ENCODE measurements at regions not wholly inside any gene's neighbourhood (a gene's known extent, or its start where the extent isn't known, plus 50 kb on each side); places are given as distances from the start of the nearest gene placed in this dataset.

- TF ChIP-seq EZH2 (IDR thresholded peaks at IDR 0.05; ENCODE audit: low read length, missing control alignments) (no peak), CTCF (conservative IDR thresholded peaks at IDR 0.05 in 1 of 2, IDR thresholded peaks at IDR 0.05 in 1 of 2; ENCODE audit: low read depth in 1 of 2, low read length in 2 of 2) (no peak)
Measured at GRCh38 chr13:111644750-111645149, 324.3 kb downstream of the TEX29 start.
